HCT116 (cell line): ENCODE measurements at regions not wholly inside any gene's neighbourhood (a gene's known extent, or its start where the extent isn't known, plus 50 kb on each side); places are given as distances from the start of the nearest gene placed in this dataset.

Experiments
- ATAC-seq: fragments of 200-7000 bp; cut with Tn5 transposase; 2 replicates; pipeline ENCODE4 v1.9.1; 2020; ENCODE audit warnings: mild to moderate bottlenecking, moderate library complexity
- BruUV-seq: library from RNA; stranded (reverse); fragments of 400-500 nt; replicated peaks from 2 replicates; lab custom pipeline; 2021; lab: Mats Ljungman, UMichigan
- CTCF ChIA-PET: fragments of 300-600 bp; sonication (Branson Sonifier 250); formaldehyde crosslinking; loops from one replicate; lab custom pipeline; 2021; ENCODE audit warnings: antibody characterized with exemption; lab: Charles Lee
- POLR2A ChIA-PET: fragments of 300-600, 350-600 bp; sonication (Branson Sonifier 250); formaldehyde crosslinking; loops from one replicate; lab custom pipeline; 2021; ENCODE audit warnings: antibody characterized with exemption; lab: Charles Lee
- RAD21 ChIA-PET, 2 experiments: fragments of 300-600 bp; sonication (Branson Sonifier 250); formaldehyde crosslinking; loops; one replicate each; lab custom pipeline; 2023; ENCODE audit warnings: low total read pairs in 2 of 2; ENCODE audit not compliant: uncharacterized antibody in 2 of 2, unreplicated experiment in 2 of 2, low non-redundant PET in 1 of 2; lab: Charles Lee
- DNase-seq: peaks from one replicate; pipeline ENCODE4 v3.0.0-alpha.2; 2010; ENCODE audit warnings: low read depth, low spot score
- H2AFZ ChIP-seq: fragments of 200-600 bp; shearing (Covaris generic), sonication (generic); 2 replicates; pipeline ENCODE4 v1.6.1; 2017; ENCODE audit warnings: low read depth, mixed run types, mixed read lengths, antibody characterized with exemption, low read length; ENCODE audit not compliant: poor library complexity, severe bottlenecking
- H3K27ac ChIP-seq: 2 replicates; pipeline ENCODE4 v1.5.1; 2012; ENCODE audit warnings: low read depth, low read length
- H3K27me3 ChIP-seq: fragments of 200-600 bp; sonication (generic); 2 replicates; pipeline ENCODE4 v1.6.1; 2016; ENCODE audit warnings: mixed run types, low read length, mixed read lengths; ENCODE audit not compliant: insufficient read depth
- H3K36me3 ChIP-seq, 2 experiments: fragments of 200-500 bp in 1 of 2; fragments of 200-600 bp in 1 of 2; sonication (Bioruptor generic) in 1 of 2; sonication (generic) in 1 of 2; 2 replicates each; pipeline versions ENCODE4 v1.5.1 to v1.6.1; 2014 to 2016; ENCODE audit warnings: low read length in 2 of 2, inconsistent platforms in 1 of 2, mixed read lengths in 1 of 2, mixed run types in 1 of 2; ENCODE audit not compliant: insufficient read depth in 2 of 2, control insufficient read depth in 1 of 2
- H3K4me1 ChIP-seq, 2 experiments: fragments of 200-600 bp in 1 of 2; sonication (generic) in 1 of 2; 2 replicates each; pipeline versions ENCODE4 v1.5.1 to v1.6.1; 2012 to 2017; ENCODE audit warnings: low read length in 2 of 2, inconsistent platforms in 1 of 2, mild to moderate bottlenecking in 1 of 2, mixed read lengths in 1 of 2, mixed run types in 1 of 2, moderate library complexity in 1 of 2; ENCODE audit not compliant: insufficient read depth in 2 of 2, control insufficient read depth in 1 of 2
- H3K4me2 ChIP-seq: fragments of 200-600 bp; sonication (generic); 2 replicates; pipeline ENCODE4 v1.6.1; 2017; ENCODE audit warnings: mixed run types, low read length, mixed read lengths
- H3K4me3 ChIP-seq, 2 experiments: fragments of 200-600 bp in 1 of 2; sonication (generic) in 1 of 2; replicated peaks in 1 of 2; 2 replicates each; pipeline ENCODE4 v1.5.1; 2011 to 2016; ENCODE audit warnings: low read length in 2 of 2, control low read depth in 1 of 2, low read depth in 1 of 2, mild to moderate bottlenecking in 1 of 2, mixed read lengths in 1 of 2, mixed run types in 1 of 2
- H3K79me2 ChIP-seq: fragments of 200-600 bp; sonication (generic); 2 replicates; pipeline ENCODE4 v1.6.1; 2017; ENCODE audit warnings: mild to moderate bottlenecking, mixed run types, low read length, moderate library complexity, mixed read lengths; ENCODE audit not compliant: insufficient read depth
- H3K9ac ChIP-seq: fragments of 200-600 bp; sonication (generic); 2 replicates; pipeline ENCODE4 v1.6.1; 2016; ENCODE audit warnings: low read length, mixed read lengths
- H3K9me2 ChIP-seq: fragments of 200-600 bp; sonication (generic), shearing (Covaris generic); 2 replicates; pipeline ENCODE4 v1.6.1; 2017; ENCODE audit warnings: mixed run types, mild to moderate bottlenecking, moderate library complexity; ENCODE audit not compliant: insufficient read depth
- H3K9me3 ChIP-seq, 2 experiments: fragments of 200-500 bp in 1 of 2; fragments of 200-600 bp in 1 of 2; sonication (Bioruptor generic) in 1 of 2; sonication (generic) in 1 of 2; 2 replicates each; pipeline ENCODE4 v1.6.1; 2014 to 2017; ENCODE audit warnings: low read length in 2 of 2, mixed read lengths in 2 of 2, inconsistent platforms in 1 of 2, low read depth in 1 of 2, mild to moderate bottlenecking in 1 of 2, mixed run types in 1 of 2, moderate library complexity in 1 of 2; ENCODE audit not compliant: control insufficient read depth in 1 of 2, insufficient read depth in 1 of 2
- H4K20me1 ChIP-seq: fragments of 200-600 bp; sonication (generic), shearing (Covaris generic); 2 replicates; pipeline ENCODE4 v1.6.1; 2017; ENCODE audit warnings: mixed run types, mild to moderate bottlenecking, moderate library complexity; ENCODE audit not compliant: insufficient read depth
- CEBPB ChIP-seq: IDR thresholded peaks from 2 replicates; pipeline ENCODE4 v1.6.1; 2012; ENCODE audit warnings: low read depth
- CTCF ChIP-seq, 3 experiments: fragments of 200-600 bp in 1 of 3; sonication (generic) in 1 of 3; IDR thresholded peaks in 2 of 3; conservative IDR thresholded peaks in 1 of 3; 2 replicates each; pipeline ENCODE4 v1.5.1; 2012 to 2017; ENCODE audit warnings: low read depth in 2 of 3, low read length in 2 of 3, antibody characterized with exemption in 1 of 3, borderline replicate concordance in 1 of 3, control low read depth in 1 of 3, mild to moderate bottlenecking in 1 of 3, mixed read lengths in 1 of 3, mixed run types in 1 of 3, moderate library complexity in 1 of 3; ENCODE audit not compliant: insufficient read depth in 1 of 3
- EGR1 ChIP-seq: IDR thresholded peaks from 2 replicates; pipeline ENCODE4 v1.6.1; 2012; ENCODE audit warnings: low read depth
- EZH2phosphoT487 ChIP-seq: fragments of 200-600 bp; IDR thresholded peaks from 2 replicates; pipeline ENCODE4 v1.6.1; 2018; ENCODE audit warnings: antibody characterized with exemption, borderline replicate concordance
- RAD21 ChIP-seq: IDR thresholded peaks from 2 replicates; pipeline ENCODE4 v1.6.1; 2012; ENCODE audit warnings: low read depth, mild to moderate bottlenecking
- ZNF274 ChIP-seq: fragments of 200-500 bp; sonication (Bioruptor generic); IDR thresholded peaks from 2 replicates; pipeline ENCODE4 v1.6.1; 2014; ENCODE audit warnings: mild to moderate bottlenecking, low read depth, low read length, inconsistent platforms
- intact Hi-C: fragments of 100-400 bp; cut with micrococcal nuclease; formaldehyde crosslinking; loops from 2 replicates; pipeline ENCODE4 v1.10.0; 2022
- TF ChIP-seq, protein P1 (sequence below): IDR thresholded peaks from 2 replicates; pipeline ENCODE4 v1.6.1; 2012; ENCODE audit warnings: low read depth

DNA sequence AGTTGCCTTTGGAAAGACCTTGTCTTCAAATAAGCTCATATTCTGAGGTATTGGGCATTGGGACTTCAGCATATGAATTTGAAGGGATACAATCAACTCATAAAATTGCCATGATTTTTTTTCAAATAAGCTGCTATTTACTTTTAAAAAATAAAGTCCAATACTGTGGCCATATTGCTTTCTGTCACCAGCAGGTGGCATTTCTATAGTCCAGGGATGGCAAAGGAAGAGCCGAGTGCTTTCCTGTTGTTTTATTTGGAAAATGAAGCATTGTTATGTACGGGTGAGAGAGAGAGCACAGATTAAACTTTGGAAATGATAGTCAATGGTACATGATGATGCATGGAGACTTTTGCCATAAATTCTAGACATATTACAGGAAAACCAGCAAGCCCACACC lies 104.1 kb upstream of the DPP6 start:
- ChIA-PET CTCF (no interaction called here), POLR2A (no interaction called here), RAD21 (no interaction called here)
- H3K4me2 ChIP-seq = no peak overlapping the region
- H3K27ac ChIP-seq = no peak overlapping the region
- no peaks in the 10 kb centered on the region for H3K27me3 ChIP-seq
- intact Hi-C loops = no loop called here
- no peaks in the 10 kb centered on the region for H3K36me3 ChIP-seq
- H3K9me3 ChIP-seq = peaks cover 0 to 3% of the 10 kb centered on the region in 2 experiments; a peak in 2 of 4 replicates
- H4K20me1 ChIP-seq = no peaks in the 10 kb centered on the region
- no peak for ATAC-seq
- H3K9me2 ChIP-seq = no peaks in the 10 kb centered on the region
- no peak for DNase-seq
- no peak overlapping the region for H3K4me3 ChIP-seq
- TF ChIP-seq ZNF274 (no peak), EZH2phosphoT487 (no peak), CTCF (IDR thresholded peaks at IDR 0.05 in 2 of 3, conservative IDR thresholded peaks at IDR 0.05 in 1 of 3; ENCODE audit: borderline replicate concordance in 1 of 3, insufficient read depth in 1 of 3, low read depth in 2 of 3, low read length in 2 of 3) (no peak), RAD21 (no peak), EGR1 (no peak), CEBPB (no peak)
- TF ChIP-seq, protein P1, sequence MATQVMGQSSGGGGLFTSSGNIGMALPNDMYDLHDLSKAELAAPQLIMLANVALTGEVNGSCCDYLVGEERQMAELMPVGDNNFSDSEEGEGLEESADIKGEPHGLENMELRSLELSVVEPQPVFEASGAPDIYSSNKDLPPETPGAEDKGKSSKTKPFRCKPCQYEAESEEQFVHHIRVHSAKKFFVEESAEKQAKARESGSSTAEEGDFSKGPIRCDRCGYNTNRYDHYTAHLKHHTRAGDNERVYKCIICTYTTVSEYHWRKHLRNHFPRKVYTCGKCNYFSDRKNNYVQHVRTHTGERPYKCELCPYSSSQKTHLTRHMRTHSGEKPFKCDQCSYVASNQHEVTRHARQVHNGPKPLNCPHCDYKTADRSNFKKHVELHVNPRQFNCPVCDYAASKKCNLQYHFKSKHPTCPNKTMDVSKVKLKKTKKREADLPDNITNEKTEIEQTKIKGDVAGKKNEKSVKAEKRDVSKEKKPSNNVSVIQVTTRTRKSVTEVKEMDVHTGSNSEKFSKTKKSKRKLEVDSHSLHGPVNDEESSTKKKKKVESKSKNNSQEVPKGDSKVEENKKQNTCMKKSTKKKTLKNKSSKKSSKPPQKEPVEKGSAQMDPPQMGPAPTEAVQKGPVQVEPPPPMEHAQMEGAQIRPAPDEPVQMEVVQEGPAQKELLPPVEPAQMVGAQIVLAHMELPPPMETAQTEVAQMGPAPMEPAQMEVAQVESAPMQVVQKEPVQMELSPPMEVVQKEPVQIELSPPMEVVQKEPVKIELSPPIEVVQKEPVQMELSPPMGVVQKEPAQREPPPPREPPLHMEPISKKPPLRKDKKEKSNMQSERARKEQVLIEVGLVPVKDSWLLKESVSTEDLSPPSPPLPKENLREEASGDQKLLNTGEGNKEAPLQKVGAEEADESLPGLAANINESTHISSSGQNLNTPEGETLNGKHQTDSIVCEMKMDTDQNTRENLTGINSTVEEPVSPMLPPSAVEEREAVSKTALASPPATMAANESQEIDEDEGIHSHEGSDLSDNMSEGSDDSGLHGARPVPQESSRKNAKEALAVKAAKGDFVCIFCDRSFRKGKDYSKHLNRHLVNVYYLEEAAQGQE = no peak
- H3K9ac ChIP-seq = no peak overlapping the region
- H3K4me1 ChIP-seq = no peaks in the 10 kb centered on the region
- H3K79me2 ChIP-seq = no peaks in the 10 kb centered on the region
- BruUV-seq = no TSS peak
- no peak overlapping the region for H2AFZ ChIP-seq
